ENCODE measurements at regions not wholly inside any gene's neighbourhood (a gene's known extent, or its start where the extent isn't known, plus 50 kb on each side); places are given as distances from the start of the nearest gene placed in this dataset.

GRCh38 chrX:95835223-95835622, 849.4 kb upstream of the DIAPH2 start:
- no peak for TF ChIP-seq NFIC (IDR thresholded peaks at IDR 0.05)
- TF ChIP-seq USF1 (IDR thresholded peaks at IDR 0.05): no peak
- no peak for TF ChIP-seq FOXM1 (IDR thresholded peaks at IDR 0.05; ENCODE audit: borderline replicate concordance, low read depth)
- no peak for TF ChIP-seq TEAD4 (IDR thresholded peaks at IDR 0.05)
- TF ChIP-seq TCF12 (IDR thresholded peaks at IDR 0.05; ENCODE audit: low read depth): no peak
- TF ChIP-seq MAX (IDR thresholded peaks at IDR 0.05): no peak
- no peak for TF ChIP-seq REST (IDR thresholded peaks at IDR 0.05; ENCODE audit: low read depth)
- no peak for TF ChIP-seq TAF1 (IDR thresholded peaks at IDR 0.05; ENCODE audit: low read depth)
- no peak for TF ChIP-seq CREB1 (IDR thresholded peaks at IDR 0.05; ENCODE audit: low read depth)
- no peak for TF ChIP-seq YY1 (IDR thresholded peaks at IDR 0.05; ENCODE audit: low read depth)
- no peak for TF ChIP-seq EGR1 (IDR thresholded peaks at IDR 0.05)
- TF ChIP-seq RAD21 (IDR thresholded peaks at IDR 0.05; ENCODE audit: low read depth): no peak
- no peak for TF ChIP-seq CEBPB (IDR thresholded peaks at IDR 0.05)

GRCh38 chrX:95836517-95836916, 848.1 kb upstream of the DIAPH2 start:
- no peak for TF ChIP-seq EGR1 (IDR thresholded peaks at IDR 0.05)
- TF ChIP-seq ZBTB7A (IDR thresholded peaks at IDR 0.05; ENCODE audit: low read depth): no peak
- no peak for TF ChIP-seq YY1 (IDR thresholded peaks at IDR 0.05; ENCODE audit: low read depth)
- no peak for TF ChIP-seq CEBPB (IDR thresholded peaks at IDR 0.05)
- no peak for TF ChIP-seq MAX (IDR thresholded peaks at IDR 0.05)
- no peak for TF ChIP-seq FOXM1 (IDR thresholded peaks at IDR 0.05; ENCODE audit: borderline replicate concordance, low read depth)
- no peak for TF ChIP-seq TAF1 (IDR thresholded peaks at IDR 0.05; ENCODE audit: low read depth)
- no peak for TF ChIP-seq USF1 (IDR thresholded peaks at IDR 0.05)
- no peak for TF ChIP-seq RAD21 (IDR thresholded peaks at IDR 0.05; ENCODE audit: low read depth)
- no peak for TF ChIP-seq CREB1 (IDR thresholded peaks at IDR 0.05; ENCODE audit: low read depth)
- TF ChIP-seq TEAD4 (IDR thresholded peaks at IDR 0.05): no peak
- no peak for TF ChIP-seq NFIC (IDR thresholded peaks at IDR 0.05)
- TF ChIP-seq EP300 (IDR thresholded peaks at IDR 0.05; ENCODE audit: borderline replicate concordance): no peak
- TF ChIP-seq REST (IDR thresholded peaks at IDR 0.05; ENCODE audit: low read depth): no peak
- no peak for TF ChIP-seq TCF12 (IDR thresholded peaks at IDR 0.05; ENCODE audit: low read depth)

GRCh38 chrX:95841863-95842262, 842.8 kb upstream of the DIAPH2 start:
- TF ChIP-seq FOXM1 (IDR thresholded peaks at IDR 0.05; ENCODE audit: borderline replicate concordance, low read depth) (no peak), EP300 (IDR thresholded peaks at IDR 0.05; ENCODE audit: borderline replicate concordance) (no peak)

- TF ChIP-seq EGR1 (IDR thresholded peaks at IDR 0.05) (no peak), TEAD4 (IDR thresholded peaks at IDR 0.05) (no peak), ZBTB7A (IDR thresholded peaks at IDR 0.05; ENCODE audit: low read depth) (no peak), EP300 (IDR thresholded peaks at IDR 0.05; ENCODE audit: borderline replicate concordance) (no peak), RAD21 (IDR thresholded peaks at IDR 0.05; ENCODE audit: low read depth) (no peak), YY1 (IDR thresholded peaks at IDR 0.05; ENCODE audit: low read depth) (no peak), CEBPB (IDR thresholded peaks at IDR 0.05) (no peak), NFIC (IDR thresholded peaks at IDR 0.05) (no peak), TCF12 (IDR thresholded peaks at IDR 0.05; ENCODE audit: low read depth) (no peak), CREB1 (IDR thresholded peaks at IDR 0.05; ENCODE audit: low read depth) (no peak), TAF1 (IDR thresholded peaks at IDR 0.05; ENCODE audit: low read depth) (no peak)
Measured at GRCh38 chrX:95860127-95860526, 824.5 kb upstream of the DIAPH2 start.

GRCh38 chrX:95875661-95876060, 809.0 kb upstream of the DIAPH2 start:
- TF ChIP-seq USF1 (IDR thresholded peaks at IDR 0.05): no peak
- no peak for TF ChIP-seq EP300 (IDR thresholded peaks at IDR 0.05; ENCODE audit: borderline replicate concordance)
- no peak for TF ChIP-seq CEBPB (IDR thresholded peaks at IDR 0.05)
- no peak for TF ChIP-seq ZBTB7A (IDR thresholded peaks at IDR 0.05; ENCODE audit: low read depth)
- TF ChIP-seq REST (IDR thresholded peaks at IDR 0.05; ENCODE audit: low read depth): no peak

Data from Ishikawa (cell line).